Upper lobe of left lung (tissue), 4 donors: ENCODE measurements at regions not wholly inside any gene's neighbourhood (a gene's known extent, or its start where the extent isn't known, plus 50 kb on each side); places are given as distances from the start of the nearest gene placed in this dataset.

Experiments used
- CTCF ChIP-seq, 6 experiments: fragments of 450-650 bp in 4 of 6; fragments of 200-600 bp in 2 of 6; sonication (generic) in 2 of 6; IDR thresholded peaks; one replicate each; pipeline ENCODE4 v1.5.1; 2016 to 2019; ENCODE audit warnings: antibody characterized with exemption in 6 of 6
- POLR2A ChIP-seq, 4 donors: fragments of 450-650 bp; IDR thresholded peaks; one replicate each; pipeline ENCODE4 v1.5.1; 2016 to 2017; ENCODE audit warnings: antibody characterized with exemption in 4 of 4, mild to moderate bottlenecking in 2 of 4
- POLR2AphosphoS5 ChIP-seq, 2 donors: sonication (generic); formaldehyde crosslinking; IDR thresholded peaks; one replicate each; pipeline ENCODE4 v1.5.1; 2017; ENCODE audit warnings: antibody characterized with exemption in 2 of 2

DNA sequence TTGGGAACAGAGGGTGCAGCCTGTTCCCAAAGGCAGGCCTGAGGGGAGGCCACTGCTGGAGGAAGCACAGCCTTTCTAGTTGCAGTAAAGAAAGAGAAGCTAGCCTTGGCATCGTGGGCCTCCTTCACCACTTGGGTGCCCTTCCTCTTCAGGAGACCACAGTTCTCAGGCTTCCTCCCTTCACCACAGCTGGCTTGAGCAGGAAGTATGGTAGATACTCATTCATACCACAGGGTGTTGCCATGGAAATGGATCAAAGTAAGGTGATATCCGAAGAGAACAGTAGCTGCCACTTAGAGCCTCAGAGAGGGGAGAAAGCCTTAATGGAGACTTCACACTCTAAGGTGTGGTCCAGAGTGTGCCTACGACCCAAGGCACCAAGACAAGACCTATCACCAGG lies 120.4 kb upstream of the RIPOR2 start:
- TF ChIP-seq CTCF (IDR thresholded peaks at IDR 0.05) (no peak), POLR2A (IDR thresholded peaks at IDR 0.05) (no peak), POLR2AphosphoS5 (IDR thresholded peaks at IDR 0.05) (peak in 1 of 2 donors; percentile 6)
